IMR-90 (cell line): ENCODE measurements at regions not wholly inside any gene's neighbourhood (a gene's known extent, or its start where the extent isn't known, plus 50 kb on each side); places are given as distances from the start of the nearest gene placed in this dataset.
A peak's percentile ranks its signal among the peaks of the same experiment; 100 is the strongest.

Experiments used
- ATAC-seq: fragments of 200-7000 bp; cut with Tn5 transposase; 2 replicates; pipeline ENCODE4 v1.9.1; 2020; ENCODE audit warnings: low read depth, mild to moderate bottlenecking, moderate library complexity
- BruUV-seq: library from RNA; stranded (reverse); fragments of 400-500 nt; replicated peaks from 2 replicates; lab custom pipeline; 2021; lab: Mats Ljungman, UMichigan
- CTCF ChIA-PET: fragments of 300-600 bp; formaldehyde crosslinking; extraction: SDS; loops from one replicate; lab custom pipeline; 2021; ENCODE audit warnings: antibody characterized with exemption; lab: Yijun Ruan, JAX
- POLR2A ChIA-PET: fragments of 300-600 bp; sonication (Branson Sonifier 250); formaldehyde crosslinking; loops from one replicate; lab custom pipeline; 2022; ENCODE audit warnings: antibody characterized with exemption; ENCODE audit not compliant: unreplicated experiment; lab: Charles Lee
- DNase-seq: peaks from one replicate; pipeline ENCODE4 v3.0.0; 2013
- H2AFZ ChIP-seq: replicated peaks from 2 replicates; pipeline ENCODE3; 2013; ENCODE audit warnings: low read length, mild to moderate bottlenecking; ENCODE audit not compliant: poor library complexity
- H2AK5ac ChIP-seq: 2 replicates; pipeline ENCODE4 v1.6.1; 2013; ENCODE audit warnings: low read depth, low read length, inconsistent platforms
- H2AK9ac ChIP-seq: replicated peaks from 2 replicates; pipeline ENCODE3; 2013; ENCODE audit warnings: mild to moderate bottlenecking, low read depth, low read length, moderate library complexity; ENCODE audit not compliant: poor library complexity
- H2BK120ac ChIP-seq: 2 replicates; pipeline ENCODE4 v1.6.1; 2013; ENCODE audit warnings: low read depth, low read length, inconsistent platforms
- H2BK15ac ChIP-seq: 3 replicates; pipeline ENCODE4 v1.6.1; 2013; ENCODE audit warnings: low read depth, low read length, inconsistent platforms
- H2BK20ac ChIP-seq: 2 replicates; pipeline ENCODE4 v1.6.1; 2013; ENCODE audit warnings: low read depth, mild to moderate bottlenecking, inconsistent platforms, low read length, moderate library complexity
- H2BK5ac ChIP-seq: 2 replicates; pipeline ENCODE4 v1.6.1; 2013; ENCODE audit warnings: mild to moderate bottlenecking, low read depth, low read length, inconsistent platforms; ENCODE audit not compliant: poor library complexity, severe bottlenecking
- H3K14ac ChIP-seq: replicated peaks from 2 replicates; pipeline ENCODE4 v1.6.1; 2013; ENCODE audit warnings: low read depth, low read length, inconsistent platforms
- H3K18ac ChIP-seq: 2 replicates; pipeline ENCODE4 v1.6.1; 2013; ENCODE audit warnings: low read depth, low read length, control low read depth
- H3K23ac ChIP-seq: 2 replicates; pipeline ENCODE4 v1.6.1; 2013; ENCODE audit warnings: low read depth, low read length, inconsistent platforms
- H3K27ac ChIP-seq: 2 replicates; pipeline ENCODE4 v1.5.1; 2013; ENCODE audit warnings: mild to moderate bottlenecking, control low read depth, low read length; ENCODE audit not compliant: insufficient read depth
- H3K27me3 ChIP-seq: 2 replicates; pipeline ENCODE4 v1.6.1; 2013; ENCODE audit warnings: low read length; ENCODE audit not compliant: control insufficient read depth, insufficient read depth
- H3K36me3 ChIP-seq: 2 replicates; pipeline ENCODE4 v1.6.1; 2013; ENCODE audit warnings: low read length, mixed read lengths; ENCODE audit not compliant: control insufficient read depth, insufficient read depth
- H3K4ac ChIP-seq: 2 replicates; pipeline ENCODE4 v1.6.1; 2013; ENCODE audit warnings: low read depth, low read length, inconsistent platforms
- H3K4me1 ChIP-seq: 2 replicates; pipeline ENCODE4 v1.6.1; 2013; ENCODE audit warnings: low read length, mixed read lengths; ENCODE audit not compliant: control insufficient read depth, insufficient read depth
- H3K4me2 ChIP-seq: 2 replicates; pipeline ENCODE4 v1.6.1; 2013; ENCODE audit warnings: low read depth, mild to moderate bottlenecking, control low read depth, low read length, moderate library complexity
- H3K4me3 ChIP-seq: 2 replicates; pipeline ENCODE4 v1.5.1; 2013; ENCODE audit warnings: low read depth, mild to moderate bottlenecking, control low read depth, low read length, moderate library complexity; ENCODE audit not compliant: insufficient read depth
- H3K56ac ChIP-seq: 2 replicates; pipeline ENCODE4 v1.6.1; 2013; ENCODE audit warnings: low read length, inconsistent platforms; ENCODE audit not compliant: insufficient read depth; ENCODE audit errors: extremely low read depth
- H3K79me1 ChIP-seq, 2 experiments: 2 replicates each; pipeline ENCODE4 v1.6.1; 2013; ENCODE audit warnings: low read length in 2 of 2, inconsistent platforms in 1 of 2, low read depth in 1 of 2
- H3K9ac ChIP-seq: 2 replicates; pipeline ENCODE4 v1.6.1; 2013; ENCODE audit warnings: low read depth, low read length, control low read depth
- H3K9me1 ChIP-seq: 2 replicates; pipeline ENCODE4 v1.6.1; 2013; ENCODE audit warnings: low read length, inconsistent platforms; ENCODE audit not compliant: insufficient read depth
- H3K9me3 ChIP-seq: 2 replicates; pipeline ENCODE4 v1.6.1; 2013; ENCODE audit warnings: low read length; ENCODE audit not compliant: control insufficient read depth, insufficient read depth
- H4K20me1 ChIP-seq: 2 replicates; pipeline ENCODE4 v1.6.1; 2013; ENCODE audit warnings: low read length, inconsistent platforms; ENCODE audit not compliant: insufficient read depth
- H4K5ac ChIP-seq: 2 replicates; pipeline ENCODE4 v1.6.1; 2013; ENCODE audit warnings: mild to moderate bottlenecking, low read depth, low read length, control low read depth
- H4K8ac ChIP-seq, 2 experiments: 2 replicates each; pipeline ENCODE4 v1.6.1; 2013; ENCODE audit warnings: low read depth in 2 of 2, low read length in 2 of 2, control low read depth in 1 of 2, inconsistent platforms in 1 of 2
- H4K91ac ChIP-seq: 2 replicates; pipeline ENCODE4 v1.6.1; 2013; ENCODE audit warnings: low read depth, low read length, inconsistent platforms; ENCODE audit not compliant: insufficient read depth
- BHLHE40 ChIP-seq: fragments of 150-350 bp; IDR thresholded peaks from 2 replicates; pipeline ENCODE4 v1.6.1; 2016; ENCODE audit warnings: mild to moderate bottlenecking, low read depth, low read length
- CHD1 ChIP-seq: IDR thresholded peaks from 2 replicates; pipeline ENCODE4 v1.6.1; 2012; ENCODE audit warnings: low read depth, low read length, improper control_type of control experiment
- CTCF ChIP-seq: conservative IDR thresholded peaks from 2 replicates; pipeline ENCODE4 v1.5.1; 2012; ENCODE audit warnings: mild to moderate bottlenecking, low read depth, low read length, improper control_type of control experiment
- ELK1 ChIP-seq: fragments of 150-350 bp; IDR thresholded peaks from 2 replicates; pipeline ENCODE4 v1.6.1; 2016; ENCODE audit warnings: low read depth, mild to moderate bottlenecking, low read length, moderate library complexity, borderline replicate concordance
- FOS ChIP-seq: fragments of 150-350 bp; IDR thresholded peaks from 2 replicates; pipeline ENCODE4 v1.6.1; 2016; ENCODE audit warnings: low read depth, low read length
- MAFK ChIP-seq: IDR thresholded peaks from 2 replicates; pipeline ENCODE4 v1.6.1; 2012; ENCODE audit warnings: low read depth, low read length, improper control_type of control experiment
- MAZ ChIP-seq: IDR thresholded peaks from 2 replicates; pipeline ENCODE4 v1.6.1; 2012; ENCODE audit warnings: low read depth, mild to moderate bottlenecking, low read length, improper control_type of control experiment, moderate library complexity, borderline replicate concordance
- MXI1 ChIP-seq: IDR thresholded peaks from 2 replicates; pipeline ENCODE4 v1.6.1; 2012; ENCODE audit warnings: low read depth, mild to moderate bottlenecking, low read length, moderate library complexity, borderline replicate concordance
- NFE2L2 ChIP-seq: fragments of 150-350 bp; IDR thresholded peaks from 2 replicates; pipeline ENCODE4 v1.6.1; 2016; ENCODE audit warnings: low read depth, mild to moderate bottlenecking, low read length
- POLR2A ChIP-seq: IDR thresholded peaks from 2 replicates; pipeline ENCODE4 v1.6.1; 2012; ENCODE audit warnings: mild to moderate bottlenecking, low read depth, low read length
- RAD21 ChIP-seq: IDR thresholded peaks from 2 replicates; pipeline ENCODE4 v1.6.1; 2012; ENCODE audit warnings: low read length, improper control_type of control experiment
- RCOR1 ChIP-seq: IDR thresholded peaks from 2 replicates; pipeline ENCODE4 v1.6.1; 2012; ENCODE audit warnings: mild to moderate bottlenecking, low read length, improper control_type of control experiment; ENCODE audit not compliant: insufficient replicate concordance
- RFX5 ChIP-seq: IDR thresholded peaks from 2 replicates; pipeline ENCODE4 v1.8.0; 2012; ENCODE audit warnings: low read depth, mild to moderate bottlenecking, low read length, moderate library complexity
- USF2 ChIP-seq: fragments of 150-350 bp; IDR thresholded peaks from 2 replicates; pipeline ENCODE4 v1.6.1; 2017; ENCODE audit warnings: mild to moderate bottlenecking, antibody characterized with exemption, low read length, low read depth
- WGBS, 2 experiments: methylation state at CpG; one replicate each; pipeline versions ENCODE4 v1.1.5 to v1.1.7; 2013; ENCODE audit warnings: missing lambda C conversion rate in 2 of 2; ENCODE audit not compliant: insufficient read length in 1 of 2; ENCODE audit errors: extremely low coverage in 2 of 2; 5-methylcytosine and 5-hydroxymethylcytosine counted together
- dilution Hi-C: fragments of 300-500 bp; cut with HindIII; formaldehyde crosslinking; loops from one replicate; pipeline ENCODE4 v1.14.3; 2018; ENCODE audit warnings: low sequenced_read_pairs; ENCODE audit not compliant: unreplicated experiment
- in situ Hi-C: fragments of 300-500 bp; cut with MboI; formaldehyde crosslinking; loops from 3 replicates; pipeline ENCODE4 v1.14.3; 2019; ENCODE audit warnings: low sequenced_read_pairs, inconsistent platforms, mixed read lengths
- intact Hi-C: fragments of 100-400 bp; cut with micrococcal nuclease; formaldehyde crosslinking; loops from 2 replicates; pipeline ENCODE4 v1.10.0; 2022

GRCh38 chr13:74184283-74184682 is 50.1 kb upstream of the KLF12 start:
- Histone ChIP-seq H2AK9ac (no peak overlapping the region), H3K4me2 (no peak overlapping the region), H3K79me1 (no peaks in the 10 kb centered on the region), H3K27ac (no peak overlapping the region), H3K9me3 (no peaks in the 10 kb centered on the region), H4K91ac (no peak overlapping the region), H2BK15ac (no peak overlapping the region), H4K20me1 (no peaks in the 10 kb centered on the region), H3K9ac (no peak overlapping the region), H3K9me1 (no peaks in the 10 kb centered on the region; the same call in 1 of the 2 replicates), H3K4me3 (no peak overlapping the region), H3K4me1 (peaks cover 2% of the 10 kb centered on the region), H3K4ac (no peak overlapping the region), H2BK20ac (no peak overlapping the region), H3K36me3 (no peaks in the 10 kb centered on the region), H3K56ac (no peak overlapping the region), H2AFZ (no peak overlapping the region), H2AK5ac (no peak overlapping the region), H4K8ac (no peak overlapping the region), H3K14ac (no peak overlapping the region), H3K18ac (no peak overlapping the region), H3K23ac (no peak overlapping the region), H2BK120ac (no peak overlapping the region), H3K27me3 (no peaks in the 10 kb centered on the region), H2BK5ac (no peak overlapping the region), H4K5ac (no peak overlapping the region)
- ChIA-PET POLR2A (no interaction called here), CTCF (interaction anchor here (0.7 kb wide), 1 partner anchor 16 kb away, joined by 3 read pairs; no protein-coding TSS in a partner anchor)
- no peak for TF ChIP-seq CTCF
- no peak for TF ChIP-seq NFE2L2
- TF ChIP-seq ELK1 = no peak
- no peak for TF ChIP-seq USF2
- TF ChIP-seq FOS = no peak
- no peak for TF ChIP-seq POLR2A
- no peak for TF ChIP-seq RFX5
- TF ChIP-seq BHLHE40 = no peak
- no peak for TF ChIP-seq MAFK
- no peak for TF ChIP-seq MAZ
- no peak for TF ChIP-seq RCOR1
- TF ChIP-seq RAD21 = no peak
- TF ChIP-seq MXI1 = no peak
- no peak for TF ChIP-seq CHD1
- intact Hi-C loops (no loop called here), dilution Hi-C loops (no loop called here), in situ Hi-C loops (no loop called here)
- ATAC-seq = peak; percentile 44
- no CpG with 5 or more reads among the region's 1 CpG for WGBS, 2 experiments
- DNase-seq = peak; percentile 12
- no TSS peak for BruUV-seq
